Uterus (tissue), 3 donors: ENCODE measurements at regions not wholly inside any gene's neighbourhood (a gene's known extent, or its start where the extent isn't known, plus 50 kb on each side); places are given as distances from the start of the nearest gene placed in this dataset.

Experiments
- DNase-seq, 2 donors: peaks; one replicate each; pipeline ENCODE4 v3.0.0-alpha.2; 2019 to 2020
- H3K27ac ChIP-seq, 2 donors: fragments of 200-600 bp; sonication (generic); 1 replicate in 1 of 2; 2 replicates in 1 of 2; pipeline ENCODE4 v1.5.1; 2016 to 2018
- H3K27me3 ChIP-seq, 2 donors: fragments of 200-600 bp; sonication (generic); one replicate each; pipeline ENCODE4 v1.5.1; 2018 to 2019; ENCODE audit warnings: control low read depth in 1 of 2
- H3K36me3 ChIP-seq, 2 donors: fragments of 200-600 bp; sonication (generic); one replicate each; pipeline ENCODE4 v1.5.1; 2019; ENCODE audit warnings: control low read depth in 1 of 2
- H3K4me1 ChIP-seq, 2 donors: fragments of 200-600 bp; sonication (generic); one replicate each; pipeline ENCODE4 v1.5.1; 2018 to 2019; ENCODE audit warnings: control low read depth in 1 of 2
- H3K4me3 ChIP-seq, 2 donors: fragments of 200-600 bp; sonication (generic); 1 replicate in 1 of 2; 2 replicates in 1 of 2; pipeline ENCODE4 v1.5.1; 2018 to 2019; ENCODE audit warnings: mild to moderate bottlenecking in 1 of 2
- H3K9me3 ChIP-seq, 2 donors: fragments of 200-600 bp; sonication (generic); one replicate each; pipeline ENCODE4 v1.5.1; 2019; ENCODE audit warnings: control low read depth in 1 of 2
- POLR2A ChIP-seq, 2 donors: fragments of 450-650 bp; IDR thresholded peaks; one replicate each; pipeline ENCODE4 v1.6.1; 2016; ENCODE audit warnings: antibody characterized with exemption in 2 of 2, mild to moderate bottlenecking in 1 of 2, moderate library complexity in 1 of 2
- intact Hi-C: fragments of 100-400 bp; cut with DNase I; formaldehyde crosslinking; loops from one replicate; pipeline ENCODE4 v1.15.1; 2023; ENCODE audit warnings: low total_unique reads
- TF ChIP-seq, protein P1 (sequence below), 4 experiments: fragments of 200-600 bp in 2 of 4; fragments of 450-650 bp in 2 of 4; sonication (generic) in 2 of 4; IDR thresholded peaks; one replicate each; pipeline ENCODE4 v1.5.1; 2016 to 2019; ENCODE audit warnings: antibody characterized with exemption in 4 of 4, mild to moderate bottlenecking in 2 of 4, moderate library complexity in 1 of 4
- donor health status: DM: yes; HTN: yes; CAD: no.

DNA sequence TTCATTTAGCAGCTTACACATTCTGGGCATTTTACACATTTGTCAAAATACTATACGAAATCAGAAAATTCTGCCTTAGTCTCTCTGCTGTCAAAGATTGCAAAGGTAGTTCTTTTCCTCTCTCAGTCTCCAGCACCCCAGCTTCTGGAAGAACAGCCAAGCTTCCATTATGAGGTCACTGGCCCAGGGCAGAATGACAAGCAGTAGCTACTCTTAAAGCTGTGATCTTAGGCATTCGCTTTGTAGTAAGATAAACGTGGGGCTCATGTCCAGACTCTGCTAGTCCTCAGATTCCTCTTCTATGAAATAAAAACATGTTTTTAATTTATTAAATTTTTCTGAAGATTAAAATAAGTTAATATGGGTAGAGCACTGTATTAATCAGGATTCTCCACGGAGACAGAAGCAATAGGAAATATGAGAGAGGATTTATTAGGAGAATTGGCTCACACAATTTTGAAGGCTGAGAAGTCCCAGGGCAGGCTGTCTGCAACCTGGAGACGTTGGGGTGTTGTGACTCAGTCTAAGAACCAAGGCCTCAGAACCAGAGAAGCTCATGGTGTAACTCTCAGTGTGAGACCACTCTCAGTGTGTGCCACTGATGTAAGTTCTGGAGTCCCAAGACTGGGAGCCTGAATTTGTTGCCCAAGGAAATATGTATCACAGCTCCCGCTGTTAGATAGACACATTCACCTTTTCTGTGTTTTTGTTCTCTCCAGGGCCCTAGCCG lies 201.2 kb downstream of the CMPK2 start:
- DNase-seq = no peak
- H3K4me3 ChIP-seq = no peak overlapping the region
- no peaks in the 10 kb centered on the region for H3K9me3 ChIP-seq
- H3K36me3 ChIP-seq = no peaks in the 10 kb centered on the region
- no peaks in the 10 kb centered on the region for H3K4me1 ChIP-seq
- intact Hi-C loops = no loop called here
- TF ChIP-seq POLR2A (IDR thresholded peaks at IDR 0.05) = no peak
- TF ChIP-seq, protein P1, sequence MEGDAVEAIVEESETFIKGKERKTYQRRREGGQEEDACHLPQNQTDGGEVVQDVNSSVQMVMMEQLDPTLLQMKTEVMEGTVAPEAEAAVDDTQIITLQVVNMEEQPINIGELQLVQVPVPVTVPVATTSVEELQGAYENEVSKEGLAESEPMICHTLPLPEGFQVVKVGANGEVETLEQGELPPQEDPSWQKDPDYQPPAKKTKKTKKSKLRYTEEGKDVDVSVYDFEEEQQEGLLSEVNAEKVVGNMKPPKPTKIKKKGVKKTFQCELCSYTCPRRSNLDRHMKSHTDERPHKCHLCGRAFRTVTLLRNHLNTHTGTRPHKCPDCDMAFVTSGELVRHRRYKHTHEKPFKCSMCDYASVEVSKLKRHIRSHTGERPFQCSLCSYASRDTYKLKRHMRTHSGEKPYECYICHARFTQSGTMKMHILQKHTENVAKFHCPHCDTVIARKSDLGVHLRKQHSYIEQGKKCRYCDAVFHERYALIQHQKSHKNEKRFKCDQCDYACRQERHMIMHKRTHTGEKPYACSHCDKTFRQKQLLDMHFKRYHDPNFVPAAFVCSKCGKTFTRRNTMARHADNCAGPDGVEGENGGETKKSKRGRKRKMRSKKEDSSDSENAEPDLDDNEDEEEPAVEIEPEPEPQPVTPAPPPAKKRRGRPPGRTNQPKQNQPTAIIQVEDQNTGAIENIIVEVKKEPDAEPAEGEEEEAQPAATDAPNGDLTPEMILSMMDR (IDR thresholded peaks at IDR 0.05) = no peak
- H3K27ac ChIP-seq = no peak overlapping the region
- no peaks in the 10 kb centered on the region for H3K27me3 ChIP-seq

DNA sequence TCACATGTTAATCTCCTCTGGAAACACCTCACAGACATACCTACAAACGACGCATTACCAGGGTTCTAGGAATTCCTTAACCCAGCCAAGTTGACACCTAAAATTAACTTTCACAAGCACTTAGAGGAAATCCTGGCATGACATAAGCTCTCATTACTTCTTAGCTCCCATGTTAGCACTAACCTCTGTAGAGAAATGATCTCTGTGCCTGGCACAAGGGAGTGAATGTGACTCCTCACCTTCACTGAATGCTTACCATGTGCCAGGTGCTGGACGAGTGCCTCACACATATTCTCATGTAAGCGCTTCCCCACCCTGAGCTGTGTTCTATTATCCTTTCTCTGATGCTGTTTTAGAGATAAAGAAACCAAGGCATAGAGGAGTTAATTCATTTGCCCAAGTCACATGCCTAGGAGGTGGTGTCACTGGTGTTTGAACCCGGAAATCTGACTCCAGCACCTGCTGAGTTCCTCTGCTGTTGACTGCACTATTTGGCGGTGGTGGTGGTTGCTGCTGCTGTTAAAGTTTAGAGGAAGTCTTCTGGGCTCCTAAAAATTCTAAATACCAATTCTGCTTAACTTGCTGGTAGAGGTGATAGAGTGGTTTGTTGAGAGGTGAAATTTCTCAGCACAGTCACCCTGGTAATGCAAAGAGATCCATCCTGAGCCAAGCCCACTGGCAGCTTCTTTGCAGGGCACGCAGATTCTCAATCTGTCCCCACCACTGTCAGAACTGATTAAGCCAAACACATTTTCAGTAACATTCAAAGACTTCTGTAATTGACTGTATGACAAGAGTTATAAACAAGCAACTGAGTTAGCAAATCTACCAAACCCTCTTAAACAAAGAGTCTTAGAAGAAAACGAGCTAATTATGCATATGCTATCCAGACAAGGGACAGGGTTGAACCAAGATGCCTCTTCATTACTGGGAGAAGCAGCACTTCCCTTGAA lies 200.3 kb downstream of the CMPK2 start:
- intact Hi-C loops = no loop called here
- H3K27me3 ChIP-seq = no peaks in the 10 kb centered on the region
- no peak overlapping the region for H3K27ac ChIP-seq
- DNase-seq = no peak
- H3K9me3 ChIP-seq = no peaks in the 10 kb centered on the region
- H3K4me1 ChIP-seq = no peaks in the 10 kb centered on the region
- no peaks in the 10 kb centered on the region for H3K36me3 ChIP-seq
- TF ChIP-seq POLR2A (IDR thresholded peaks at IDR 0.05) = no peak
- TF ChIP-seq, protein P1 (IDR thresholded peaks at IDR 0.05) = no peak
- no peak overlapping the region for H3K4me3 ChIP-seq

DNA sequence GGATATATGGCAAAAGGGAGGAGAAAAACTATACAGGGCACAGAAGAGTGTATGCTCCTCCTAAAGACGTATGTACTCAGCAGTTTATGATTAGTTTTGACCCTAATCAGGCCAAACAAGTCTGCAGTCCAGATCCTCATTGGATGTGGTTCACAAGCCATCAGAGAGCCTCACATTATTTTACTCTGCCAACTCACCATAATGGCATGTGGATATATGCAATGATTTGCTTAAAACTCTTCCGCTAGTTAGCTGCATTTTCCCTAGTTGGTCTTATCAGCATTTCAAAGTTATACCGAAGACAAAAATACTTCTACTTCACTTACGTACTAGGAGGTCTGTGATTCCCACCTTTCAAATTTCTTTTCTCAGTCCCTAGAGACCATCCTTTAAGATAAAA lies 198.4 kb downstream of the CMPK2 start:
- intact Hi-C loops = no loop called here
- no peak for TF ChIP-seq POLR2A (IDR thresholded peaks at IDR 0.05)
- TF ChIP-seq, protein P1 (IDR thresholded peaks at IDR 0.05) = no peak
- no peak overlapping the region for H3K4me3 ChIP-seq
- H3K9me3 ChIP-seq = no peaks in the 10 kb centered on the region
- H3K4me1 ChIP-seq = no peaks in the 10 kb centered on the region
- DNase-seq = no peak
- H3K27me3 ChIP-seq = no peaks in the 10 kb centered on the region
- H3K36me3 ChIP-seq = no peaks in the 10 kb centered on the region
- no peak overlapping the region for H3K27ac ChIP-seq

DNA sequence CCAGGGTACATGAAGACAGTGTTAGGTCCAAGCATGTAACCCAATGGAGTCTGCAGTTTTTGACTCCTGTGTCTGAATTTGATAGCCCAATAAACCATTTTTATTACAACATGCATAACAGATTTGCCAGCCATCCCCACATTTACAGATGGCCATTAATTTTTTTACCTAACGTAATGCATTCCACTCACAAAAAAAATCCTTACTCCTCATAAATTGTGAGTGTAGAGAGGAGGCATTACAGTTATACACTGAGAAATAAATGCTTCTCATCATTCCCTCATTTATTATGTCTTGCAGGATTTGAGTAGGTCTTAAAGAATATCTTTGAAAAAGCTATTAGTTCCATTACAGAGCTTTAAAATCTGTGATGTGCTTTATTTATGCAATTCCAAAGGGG lies 193.8 kb downstream of the CMPK2 start:
- no peak for TF ChIP-seq POLR2A (IDR thresholded peaks at IDR 0.05)
- TF ChIP-seq, protein P1 (IDR thresholded peaks at IDR 0.05) = no peak
- Histone ChIP-seq H3K36me3 (no peaks in the 10 kb centered on the region), H3K4me1 (no peaks in the 10 kb centered on the region), H3K27ac (no peak overlapping the region), H3K9me3 (no peaks in the 10 kb centered on the region), H3K4me3 (no peak overlapping the region), H3K27me3 (no peaks in the 10 kb centered on the region)
- DNase-seq = no peak
- intact Hi-C loops = no loop called here

DNA sequence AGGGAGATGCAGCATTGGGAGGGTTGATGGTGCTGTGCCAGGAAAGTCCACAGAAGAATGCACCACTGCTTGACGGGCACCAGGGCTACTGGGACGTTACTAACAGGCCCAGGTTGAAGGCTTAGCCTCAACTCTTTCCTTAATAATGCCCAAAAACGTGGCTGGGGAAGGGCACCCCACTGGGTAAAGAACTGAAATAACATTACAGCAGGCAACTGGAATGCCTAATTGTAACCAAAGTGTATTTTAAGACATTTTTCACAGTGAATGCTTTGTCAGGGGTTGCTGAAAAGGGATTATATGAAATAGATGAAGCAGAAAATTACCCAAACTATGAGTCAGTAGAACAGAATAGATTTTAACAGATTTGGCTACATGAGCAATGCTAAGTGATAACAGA lies 191.3 kb downstream of the CMPK2 start:
- Histone ChIP-seq H3K9me3 (no peaks in the 10 kb centered on the region), H3K27me3 (no peaks in the 10 kb centered on the region), H3K4me3 (no peak overlapping the region), H3K4me1 (no peaks in the 10 kb centered on the region), H3K27ac (no peak overlapping the region), H3K36me3 (no peaks in the 10 kb centered on the region)
- intact Hi-C loops = no loop called here
- no peak for DNase-seq
- no peak for TF ChIP-seq POLR2A (IDR thresholded peaks at IDR 0.05)
- TF ChIP-seq, protein P1 (IDR thresholded peaks at IDR 0.05) = no peak
